Duodenal mucosa (tissue), 2 donors: ENCODE measurements at regions not wholly inside any gene's neighbourhood (a gene's known extent, or its start where the extent isn't known, plus 50 kb on each side); places are given as distances from the start of the nearest gene placed in this dataset.

Experiments used
- H3K27ac ChIP-seq: one replicate; pipeline ENCODE4 v1.7.0; 2013; ENCODE audit warnings: low read depth, low read length
- H3K27me3 ChIP-seq, 2 donors: one replicate each; pipeline ENCODE4 v1.7.0; 2013; ENCODE audit warnings: low read length in 2 of 2, control low read depth in 1 of 2; ENCODE audit not compliant: insufficient read depth in 2 of 2, control insufficient read depth in 1 of 2
- H3K36me3 ChIP-seq, 2 donors: one replicate each; pipeline ENCODE4 v1.7.0; 2013; ENCODE audit warnings: low read length in 2 of 2, control low read depth in 1 of 2; ENCODE audit not compliant: insufficient read depth in 2 of 2, control insufficient read depth in 1 of 2
- H3K4me1 ChIP-seq, 2 donors: one replicate each; pipeline ENCODE4 v1.7.0; 2013; ENCODE audit warnings: low read length in 2 of 2, control low read depth in 1 of 2; ENCODE audit not compliant: insufficient read depth in 2 of 2, control insufficient read depth in 1 of 2
- H3K4me3 ChIP-seq, 2 donors: one replicate each; pipeline ENCODE4 v1.7.0; 2013; ENCODE audit warnings: low read length in 2 of 2, low read depth in 1 of 2
- H3K9ac ChIP-seq, 2 donors: one replicate each; pipeline ENCODE4 v1.7.0; 2013; ENCODE audit warnings: low read length in 2 of 2, low read depth in 1 of 2
- H3K9me3 ChIP-seq, 2 donors: one replicate each; pipeline ENCODE4 v1.7.0; 2013; ENCODE audit warnings: low read length in 2 of 2, control low read depth in 1 of 2; ENCODE audit not compliant: control insufficient read depth in 1 of 2

- Histone ChIP-seq H3K36me3 (no peaks in the 10 kb centered on the region), H3K27me3 (peaks cover 0 to 3% of the 10 kb centered on the region in 2 donors), H3K27ac (no peak overlapping the region), H3K4me3 (no peak overlapping the region), H3K9me3 (no peaks in the 10 kb centered on the region), H3K9ac (no peak overlapping the region), H3K4me1 (no peaks in the 10 kb centered on the region)
Measured at GRCh38 chr20:5433352-5433751, 116.6 kb upstream of the PROKR2 start.

- Histone ChIP-seq H3K9me3 (no peaks in the 10 kb centered on the region), H3K4me1 (no peaks in the 10 kb centered on the region), H3K9ac (no peak overlapping the region), H3K27ac (no peak overlapping the region), H3K36me3 (no peaks in the 10 kb centered on the region), H3K27me3 (peaks cover 0 to 3% of the 10 kb centered on the region in 2 donors), H3K4me3 (no peak overlapping the region)
Measured at GRCh38 chr20:5432030-5432429, 115.3 kb upstream of the PROKR2 start.

GRCh38 chr20:5430670-5431069 is 113.9 kb upstream of the PROKR2 start:
- Histone ChIP-seq H3K4me3 (no peak overlapping the region), H3K36me3 (no peaks in the 10 kb centered on the region), H3K27ac (no peak overlapping the region), H3K9ac (no peak overlapping the region), H3K4me1 (no peaks in the 10 kb centered on the region), H3K9me3 (no peaks in the 10 kb centered on the region), H3K27me3 (peaks cover 0 to 3% of the 10 kb centered on the region in 2 donors)

DNA sequence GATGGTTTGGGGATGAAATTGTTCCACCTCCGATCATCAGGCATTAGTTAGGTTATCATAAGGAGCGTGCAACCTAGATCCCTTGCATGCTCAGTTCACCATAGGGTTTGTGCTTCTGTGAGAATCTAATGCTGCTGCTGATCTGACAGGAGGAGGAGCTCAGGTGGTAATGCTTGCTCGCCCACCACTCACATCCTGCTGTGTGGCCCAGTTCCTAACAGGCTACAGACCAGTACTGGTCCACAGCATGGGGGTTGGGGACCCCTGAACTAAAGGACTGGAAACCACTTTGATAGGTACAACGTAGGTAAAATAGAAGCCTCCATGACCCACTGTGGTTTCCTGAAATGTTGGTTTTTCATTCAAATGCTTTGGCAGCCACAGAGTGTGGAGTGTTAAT is 109.3 kb upstream of the PROKR2 start:
- Histone ChIP-seq H3K36me3 (no peaks in the 10 kb centered on the region), H3K27me3 (peaks cover 0 to 2% of the 10 kb centered on the region in 2 donors), H3K4me1 (no peaks in the 10 kb centered on the region), H3K9me3 (no peaks in the 10 kb centered on the region), H3K9ac (no peak overlapping the region), H3K4me3 (no peak overlapping the region), H3K27ac (no peak overlapping the region)

DNA sequence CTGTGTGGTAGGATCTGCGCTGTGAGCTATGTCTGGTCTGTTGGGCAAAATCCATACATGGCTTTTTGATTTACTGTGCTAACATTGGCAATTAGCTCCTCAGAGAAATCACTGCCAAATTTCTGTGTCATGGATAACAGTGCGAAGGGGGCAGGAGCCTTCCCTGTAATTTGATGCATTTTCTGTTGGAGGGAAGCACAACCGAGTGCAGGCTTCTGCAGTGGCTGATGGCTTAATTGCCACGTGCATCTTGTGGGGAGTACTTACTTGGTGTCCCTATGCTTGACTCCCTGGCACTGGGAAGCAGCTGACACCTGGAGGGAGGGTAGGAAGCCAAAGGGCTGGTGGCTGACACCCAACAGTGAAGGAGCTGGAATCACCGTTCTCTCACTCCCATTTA is 99.3 kb upstream of the PROKR2 start:
- H3K9ac ChIP-seq = no peak overlapping the region
- no peaks in the 10 kb centered on the region for H3K4me1 ChIP-seq
- peaks cover 0 to 2% of the 10 kb centered on the region in 2 donors for H3K27me3 ChIP-seq
- no peaks in the 10 kb centered on the region for H3K9me3 ChIP-seq
- no peaks in the 10 kb centered on the region for H3K36me3 ChIP-seq
- no peak overlapping the region for H3K27ac ChIP-seq
- H3K4me3 ChIP-seq = no peak overlapping the region

GRCh38 chr20:5413394-5413793 is 96.6 kb upstream of the PROKR2 start:
- no peaks in the 10 kb centered on the region for H3K9me3 ChIP-seq
- no peak overlapping the region for H3K4me3 ChIP-seq
- H3K9ac ChIP-seq = no peak overlapping the region
- H3K4me1 ChIP-seq = no peaks in the 10 kb centered on the region
- H3K27ac ChIP-seq = no peak overlapping the region
- H3K36me3 ChIP-seq = no peaks in the 10 kb centered on the region
- H3K27me3 ChIP-seq = peaks cover 0 to 2% of the 10 kb centered on the region in 2 donors

- Histone ChIP-seq H3K27me3 (peaks cover 0 to 2% of the 10 kb centered on the region in 2 donors), H3K27ac (no peak overlapping the region), H3K9me3 (no peaks in the 10 kb centered on the region), H3K4me1 (no peaks in the 10 kb centered on the region), H3K9ac (no peak overlapping the region), H3K4me3 (no peak overlapping the region), H3K36me3 (no peaks in the 10 kb centered on the region)
Measured at GRCh38 chr20:5410470-5410869, 93.7 kb upstream of the PROKR2 start.

DNA sequence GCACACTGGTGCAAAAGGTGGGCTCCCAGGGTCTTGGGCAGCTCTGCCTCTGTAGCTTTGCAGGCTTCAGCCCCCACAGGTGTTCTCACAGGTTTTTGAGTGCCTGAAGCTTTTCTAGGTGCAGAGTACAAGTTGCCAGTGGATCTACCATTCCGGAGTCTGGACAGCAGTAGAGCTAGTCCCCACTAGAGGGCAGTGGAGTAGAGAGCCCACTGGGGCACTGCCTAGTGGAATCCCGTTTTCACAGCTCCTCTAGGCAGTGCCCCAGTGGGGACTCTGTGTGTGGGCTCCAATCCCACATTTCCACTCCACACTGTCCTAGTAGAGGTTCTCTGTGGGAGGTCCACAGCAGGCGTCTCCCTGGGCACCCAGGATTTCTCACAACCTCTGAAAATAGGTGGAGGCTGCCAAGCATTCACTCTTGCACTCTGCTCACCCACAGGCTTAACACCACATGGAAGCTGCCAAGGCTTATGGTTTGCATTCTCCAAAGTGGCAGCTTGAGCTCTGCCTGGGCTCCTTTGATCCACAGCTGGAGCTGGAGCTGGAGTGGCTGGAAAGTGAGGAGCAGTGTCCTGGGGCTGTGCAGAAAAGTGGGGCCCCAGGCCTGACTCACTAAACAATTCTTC is 86.3 kb upstream of the PROKR2 start:
- H3K4me3 ChIP-seq = no peak overlapping the region
- no peaks in the 10 kb centered on the region for H3K27me3 ChIP-seq
- no peaks in the 10 kb centered on the region for H3K4me1 ChIP-seq
- no peak overlapping the region for H3K27ac ChIP-seq
- no peaks in the 10 kb centered on the region for H3K36me3 ChIP-seq
- no peaks in the 10 kb centered on the region for H3K9me3 ChIP-seq
- no peak overlapping the region for H3K9ac ChIP-seq

GRCh38 chr20:5401277-5401875 is 84.6 kb upstream of the PROKR2 start:
- H3K36me3 ChIP-seq = no peaks in the 10 kb centered on the region
- H3K4me1 ChIP-seq = no peaks in the 10 kb centered on the region
- no peak overlapping the region for H3K4me3 ChIP-seq
- H3K9ac ChIP-seq = no peak overlapping the region
- no peak overlapping the region for H3K27ac ChIP-seq
- H3K9me3 ChIP-seq = no peaks in the 10 kb centered on the region
- H3K27me3 ChIP-seq = no peaks in the 10 kb centered on the region

DNA sequence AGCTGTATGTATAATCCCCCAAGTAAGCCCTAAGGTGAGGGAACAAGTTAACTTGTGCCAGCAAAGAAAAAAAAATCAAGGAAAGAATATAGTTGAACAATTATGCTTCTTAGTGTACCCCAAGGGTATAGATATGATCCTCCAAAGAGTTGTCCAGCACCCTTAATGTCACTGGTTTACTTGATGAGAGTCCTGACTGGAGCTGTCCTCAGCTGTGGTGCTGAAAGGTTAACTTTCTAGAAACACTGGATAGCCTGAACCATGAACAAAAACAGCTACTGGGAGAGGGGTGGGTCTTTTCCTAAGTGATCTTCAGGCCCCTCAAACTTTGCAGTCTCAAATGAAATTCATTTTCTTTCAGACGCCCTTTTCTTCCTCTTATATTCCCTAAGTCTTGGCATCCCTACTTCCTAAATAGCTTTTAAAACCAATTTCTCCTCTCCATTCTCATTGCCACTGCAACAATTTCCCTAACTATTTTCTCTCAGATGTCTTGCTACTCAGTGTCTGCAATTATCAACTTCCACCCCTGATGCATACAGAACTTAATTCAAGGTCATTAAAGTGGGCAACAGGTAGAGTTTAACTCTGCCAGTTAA is 83.5 kb upstream of the PROKR2 start:
- Histone ChIP-seq H3K9ac (no peak overlapping the region), H3K27ac (no peak overlapping the region), H3K36me3 (no peaks in the 10 kb centered on the region), H3K9me3 (no peaks in the 10 kb centered on the region), H3K27me3 (no peaks in the 10 kb centered on the region), H3K4me3 (no peak overlapping the region), H3K4me1 (no peaks in the 10 kb centered on the region)
